ENCODE measurements at regions not wholly inside any gene's neighbourhood (a gene's known extent, or its start where the extent isn't known, plus 50 kb on each side); places are given as distances from the start of the nearest gene placed in this dataset.

DNA sequence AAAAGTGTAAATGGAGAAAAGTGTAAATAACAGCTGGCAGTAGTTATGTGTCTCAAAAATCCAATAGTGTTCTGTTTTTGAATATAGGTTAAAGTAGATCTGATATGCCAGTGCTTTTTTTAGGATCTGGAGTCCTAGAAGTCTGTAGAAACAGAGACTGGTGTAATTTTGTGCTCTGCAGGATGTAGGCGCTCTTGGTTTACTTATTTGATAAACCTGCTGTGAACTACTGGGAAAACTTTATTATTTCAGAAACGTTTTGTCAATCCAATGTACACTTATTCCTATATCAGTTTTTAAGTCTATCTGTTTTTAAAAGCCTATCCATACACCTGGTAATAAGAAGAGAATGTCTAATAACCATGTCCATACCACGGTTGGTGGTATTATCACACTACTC, 530.8 kb upstream of the ZNF804A start:
- TF ChIP-seq EP300 (IDR thresholded peaks at IDR 0.05; ENCODE audit: borderline replicate concordance in 1 of 2, low read depth in 1 of 2, low read length in 1 of 2), result no peak
- TF ChIP-seq EZH2phosphoT487 (IDR thresholded peaks at IDR 0.05; ENCODE audit: borderline replicate concordance, low read depth), result no peak
- no peak for TF ChIP-seq FOXJ3 (CRISPR knock-in tag; IDR thresholded peaks at IDR 0.05)
- no peak for TF ChIP-seq TCF12 (IDR thresholded peaks at IDR 0.05)
- TF ChIP-seq, protein P1, sequence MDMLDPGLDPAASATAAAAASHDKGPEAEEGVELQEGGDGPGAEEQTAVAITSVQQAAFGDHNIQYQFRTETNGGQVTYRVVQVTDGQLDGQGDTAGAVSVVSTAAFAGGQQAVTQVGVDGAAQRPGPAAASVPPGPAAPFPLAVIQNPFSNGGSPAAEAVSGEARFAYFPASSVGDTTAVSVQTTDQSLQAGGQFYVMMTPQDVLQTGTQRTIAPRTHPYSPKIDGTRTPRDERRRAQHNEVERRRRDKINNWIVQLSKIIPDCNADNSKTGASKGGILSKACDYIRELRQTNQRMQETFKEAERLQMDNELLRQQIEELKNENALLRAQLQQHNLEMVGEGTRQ (IDR thresholded peaks at IDR 0.05; ENCODE audit: borderline replicate concordance, low read depth, low read length), result no peak
- TF ChIP-seq, protein P2, sequence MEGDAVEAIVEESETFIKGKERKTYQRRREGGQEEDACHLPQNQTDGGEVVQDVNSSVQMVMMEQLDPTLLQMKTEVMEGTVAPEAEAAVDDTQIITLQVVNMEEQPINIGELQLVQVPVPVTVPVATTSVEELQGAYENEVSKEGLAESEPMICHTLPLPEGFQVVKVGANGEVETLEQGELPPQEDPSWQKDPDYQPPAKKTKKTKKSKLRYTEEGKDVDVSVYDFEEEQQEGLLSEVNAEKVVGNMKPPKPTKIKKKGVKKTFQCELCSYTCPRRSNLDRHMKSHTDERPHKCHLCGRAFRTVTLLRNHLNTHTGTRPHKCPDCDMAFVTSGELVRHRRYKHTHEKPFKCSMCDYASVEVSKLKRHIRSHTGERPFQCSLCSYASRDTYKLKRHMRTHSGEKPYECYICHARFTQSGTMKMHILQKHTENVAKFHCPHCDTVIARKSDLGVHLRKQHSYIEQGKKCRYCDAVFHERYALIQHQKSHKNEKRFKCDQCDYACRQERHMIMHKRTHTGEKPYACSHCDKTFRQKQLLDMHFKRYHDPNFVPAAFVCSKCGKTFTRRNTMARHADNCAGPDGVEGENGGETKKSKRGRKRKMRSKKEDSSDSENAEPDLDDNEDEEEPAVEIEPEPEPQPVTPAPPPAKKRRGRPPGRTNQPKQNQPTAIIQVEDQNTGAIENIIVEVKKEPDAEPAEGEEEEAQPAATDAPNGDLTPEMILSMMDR (IDR thresholded peaks at IDR 0.05), result peak; percentile 44
- no peak for TF ChIP-seq MXI1 (IDR thresholded peaks at IDR 0.05; ENCODE audit: low read depth, low read length)
- no peak for TF ChIP-seq RCOR1 (IDR thresholded peaks at IDR 0.05; ENCODE audit: low read length)
- TF ChIP-seq TEAD4 (IDR thresholded peaks at IDR 0.05; ENCODE audit: borderline replicate concordance, insufficient read depth), result no peak

Data from SK-N-SH (cell line).